ENCODE measurements at regions not wholly inside any gene's neighbourhood (a gene's known extent, or its start where the extent isn't known, plus 50 kb on each side); places are given as distances from the start of the nearest gene placed in this dataset.

DNA sequence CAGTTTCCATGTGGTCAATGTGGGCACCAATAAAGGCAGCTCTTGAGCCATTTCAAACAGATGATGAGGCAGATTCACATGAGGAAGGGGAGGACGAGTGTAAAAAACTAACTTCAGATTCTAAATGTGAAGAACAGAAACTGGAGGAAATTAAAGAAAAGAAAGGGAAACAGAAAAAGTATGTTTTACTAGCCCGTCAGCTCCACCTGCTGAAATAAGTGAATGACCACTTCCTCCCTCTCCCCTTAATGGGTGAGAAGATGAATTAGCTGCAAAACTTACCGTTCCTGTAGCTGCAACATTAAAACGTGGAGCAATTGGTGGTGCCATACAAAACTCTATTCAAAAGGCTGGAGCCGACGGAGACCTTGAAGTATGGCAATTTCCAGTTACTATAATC, 203.5 kb downstream of the UXS1 start (continued):
- TF ChIP-seq, protein P1, sequence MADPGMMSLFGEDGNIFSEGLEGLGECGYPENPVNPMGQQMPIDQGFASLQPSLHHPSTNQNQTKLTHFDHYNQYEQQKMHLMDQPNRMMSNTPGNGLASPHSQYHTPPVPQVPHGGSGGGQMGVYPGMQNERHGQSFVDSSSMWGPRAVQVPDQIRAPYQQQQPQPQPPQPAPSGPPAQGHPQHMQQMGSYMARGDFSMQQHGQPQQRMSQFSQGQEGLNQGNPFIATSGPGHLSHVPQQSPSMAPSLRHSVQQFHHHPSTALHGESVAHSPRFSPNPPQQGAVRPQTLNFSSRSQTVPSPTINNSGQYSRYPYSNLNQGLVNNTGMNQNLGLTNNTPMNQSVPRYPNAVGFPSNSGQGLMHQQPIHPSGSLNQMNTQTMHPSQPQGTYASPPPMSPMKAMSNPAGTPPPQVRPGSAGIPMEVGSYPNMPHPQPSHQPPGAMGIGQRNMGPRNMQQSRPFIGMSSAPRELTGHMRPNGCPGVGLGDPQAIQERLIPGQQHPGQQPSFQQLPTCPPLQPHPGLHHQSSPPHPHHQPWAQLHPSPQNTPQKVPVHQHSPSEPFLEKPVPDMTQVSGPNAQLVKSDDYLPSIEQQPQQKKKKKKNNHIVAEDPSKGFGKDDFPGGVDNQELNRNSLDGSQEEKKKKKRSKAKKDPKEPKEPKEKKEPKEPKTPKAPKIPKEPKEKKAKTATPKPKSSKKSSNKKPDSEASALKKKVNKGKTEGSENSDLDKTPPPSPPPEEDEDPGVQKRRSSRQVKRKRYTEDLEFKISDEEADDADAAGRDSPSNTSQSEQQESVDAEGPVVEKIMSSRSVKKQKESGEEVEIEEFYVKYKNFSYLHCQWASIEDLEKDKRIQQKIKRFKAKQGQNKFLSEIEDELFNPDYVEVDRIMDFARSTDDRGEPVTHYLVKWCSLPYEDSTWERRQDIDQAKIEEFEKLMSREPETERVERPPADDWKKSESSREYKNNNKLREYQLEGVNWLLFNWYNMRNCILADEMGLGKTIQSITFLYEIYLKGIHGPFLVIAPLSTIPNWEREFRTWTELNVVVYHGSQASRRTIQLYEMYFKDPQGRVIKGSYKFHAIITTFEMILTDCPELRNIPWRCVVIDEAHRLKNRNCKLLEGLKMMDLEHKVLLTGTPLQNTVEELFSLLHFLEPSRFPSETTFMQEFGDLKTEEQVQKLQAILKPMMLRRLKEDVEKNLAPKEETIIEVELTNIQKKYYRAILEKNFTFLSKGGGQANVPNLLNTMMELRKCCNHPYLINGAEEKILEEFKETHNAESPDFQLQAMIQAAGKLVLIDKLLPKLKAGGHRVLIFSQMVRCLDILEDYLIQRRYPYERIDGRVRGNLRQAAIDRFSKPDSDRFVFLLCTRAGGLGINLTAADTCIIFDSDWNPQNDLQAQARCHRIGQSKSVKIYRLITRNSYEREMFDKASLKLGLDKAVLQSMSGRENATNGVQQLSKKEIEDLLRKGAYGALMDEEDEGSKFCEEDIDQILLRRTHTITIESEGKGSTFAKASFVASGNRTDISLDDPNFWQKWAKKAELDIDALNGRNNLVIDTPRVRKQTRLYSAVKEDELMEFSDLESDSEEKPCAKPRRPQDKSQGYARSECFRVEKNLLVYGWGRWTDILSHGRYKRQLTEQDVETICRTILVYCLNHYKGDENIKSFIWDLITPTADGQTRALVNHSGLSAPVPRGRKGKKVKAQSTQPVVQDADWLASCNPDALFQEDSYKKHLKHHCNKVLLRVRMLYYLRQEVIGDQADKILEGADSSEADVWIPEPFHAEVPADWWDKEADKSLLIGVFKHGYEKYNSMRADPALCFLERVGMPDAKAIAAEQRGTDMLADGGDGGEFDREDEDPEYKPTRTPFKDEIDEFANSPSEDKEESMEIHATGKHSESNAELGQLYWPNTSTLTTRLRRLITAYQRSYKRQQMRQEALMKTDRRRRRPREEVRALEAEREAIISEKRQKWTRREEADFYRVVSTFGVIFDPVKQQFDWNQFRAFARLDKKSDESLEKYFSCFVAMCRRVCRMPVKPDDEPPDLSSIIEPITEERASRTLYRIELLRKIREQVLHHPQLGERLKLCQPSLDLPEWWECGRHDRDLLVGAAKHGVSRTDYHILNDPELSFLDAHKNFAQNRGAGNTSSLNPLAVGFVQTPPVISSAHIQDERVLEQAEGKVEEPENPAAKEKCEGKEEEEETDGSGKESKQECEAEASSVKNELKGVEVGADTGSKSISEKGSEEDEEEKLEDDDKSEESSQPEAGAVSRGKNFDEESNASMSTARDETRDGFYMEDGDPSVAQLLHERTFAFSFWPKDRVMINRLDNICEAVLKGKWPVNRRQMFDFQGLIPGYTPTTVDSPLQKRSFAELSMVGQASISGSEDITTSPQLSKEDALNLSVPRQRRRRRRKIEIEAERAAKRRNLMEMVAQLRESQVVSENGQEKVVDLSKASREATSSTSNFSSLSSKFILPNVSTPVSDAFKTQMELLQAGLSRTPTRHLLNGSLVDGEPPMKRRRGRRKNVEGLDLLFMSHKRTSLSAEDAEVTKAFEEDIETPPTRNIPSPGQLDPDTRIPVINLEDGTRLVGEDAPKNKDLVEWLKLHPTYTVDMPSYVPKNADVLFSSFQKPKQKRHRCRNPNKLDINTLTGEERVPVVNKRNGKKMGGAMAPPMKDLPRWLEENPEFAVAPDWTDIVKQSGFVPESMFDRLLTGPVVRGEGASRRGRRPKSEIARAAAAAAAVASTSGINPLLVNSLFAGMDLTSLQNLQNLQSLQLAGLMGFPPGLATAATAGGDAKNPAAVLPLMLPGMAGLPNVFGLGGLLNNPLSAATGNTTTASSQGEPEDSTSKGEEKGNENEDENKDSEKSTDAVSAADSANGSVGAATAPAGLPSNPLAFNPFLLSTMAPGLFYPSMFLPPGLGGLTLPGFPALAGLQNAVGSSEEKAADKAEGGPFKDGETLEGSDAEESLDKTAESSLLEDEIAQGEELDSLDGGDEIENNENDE (IDR thresholded peaks at IDR 0.05; ENCODE audit: insufficient replicate concordance, low read length), result no peak
- TF ChIP-seq KDM1A (IDR thresholded peaks at IDR 0.05; ENCODE audit: borderline replicate concordance, low read length) (no peak), BCL11A (IDR thresholded peaks at IDR 0.05; ENCODE audit: low read depth in 2 of 2, low read length in 2 of 2) (no peak)

Measured in H1 (cell line).